ENCODE measurements at regions not wholly inside any gene's neighbourhood (a gene's known extent, or its start where the extent isn't known, plus 50 kb on each side); places are given as distances from the start of the nearest gene placed in this dataset.

GRCh38 chr3:75296858-75297257 is 367.3 kb upstream of the FRG2C start:
- Histone ChIP-seq H3K9ac (no peak overlapping the region), H3K36me3 (replicated peaks in 1 of 2; ENCODE audit: control insufficient read depth in 1 of 2, insufficient read depth in 2 of 2, low read length in 1 of 2) (no peaks in the 10 kb centered on the region), H3K27ac (ENCODE audit: low read depth in 2 of 2, low read length in 1 of 2) (no peak overlapping the region), H3K79me2 (ENCODE audit: insufficient read depth) (no peaks in the 10 kb centered on the region), H3K27me3 (ENCODE audit: insufficient read depth) (no peaks in the 10 kb centered on the region), H4K20me1 (ENCODE audit: insufficient read depth) (no peaks in the 10 kb centered on the region), H3K4me3 (ENCODE audit: low read depth in 2 of 2, low read length in 1 of 2) (no peak overlapping the region), H3F3A (replicated peaks; ENCODE audit: insufficient read depth) (no peaks in the 10 kb centered on the region), H3K4me2 (no peak overlapping the region), H3K4me1 (ENCODE audit: control insufficient read depth in 1 of 2, insufficient read depth in 2 of 2, low read depth in 1 of 2, low read length in 1 of 2) (no peaks in the 10 kb centered on the region; a peak in 1 of 4 replicates), H2AFZ (ENCODE audit: low read depth) (no peak overlapping the region), H3K9me2 (no peaks in the 10 kb centered on the region), H3K9me3 (no peaks in the 10 kb centered on the region)
- ChIA-PET CTCF (interaction anchor here (1.4 kb wide), 1 partner anchor 132 kb away, joined by 4 read pairs; no protein-coding TSS in a partner anchor), POLR2A (no interaction called here)
- TF ChIP-seq FOSL2 (IDR thresholded peaks at IDR 0.05; ENCODE audit: borderline replicate concordance, low read depth) (no peak), USF2 (IDR thresholded peaks at IDR 0.05; ENCODE audit: borderline replicate concordance, low read depth, low read length) (no peak), RXRA (IDR thresholded peaks at IDR 0.05; ENCODE audit: borderline replicate concordance, low read depth) (no peak), EZH2phosphoT487 (IDR thresholded peaks at IDR 0.05; ENCODE audit: borderline replicate concordance, low read depth) (no peak), RAD21 (IDR thresholded peaks at IDR 0.05; ENCODE audit: low read length) (no peak), SIN3A (IDR thresholded peaks at IDR 0.05; ENCODE audit: borderline replicate concordance, low read depth, low read length) (no peak), ZBTB33 (IDR thresholded peaks at IDR 0.05; ENCODE audit: borderline replicate concordance, low read depth) (no peak), ELF1 (IDR thresholded peaks at IDR 0.05) (no peak), NFIC (IDR thresholded peaks at IDR 0.05; ENCODE audit: borderline replicate concordance) (no peak), FOXM1 (IDR thresholded peaks at IDR 0.05; ENCODE audit: low read depth) (no peak), MXI1 (IDR thresholded peaks at IDR 0.05; ENCODE audit: low read depth, low read length) (no peak), IRF3 (IDR thresholded peaks at IDR 0.05; ENCODE audit: low read depth, low read length) (no peak), GABPA (IDR thresholded peaks at IDR 0.05; ENCODE audit: low read depth) (no peak), CHD2 (IDR thresholded peaks at IDR 0.05; ENCODE audit: low read length, partially characterized antibody) (no peak), CTCF (IDR thresholded peaks at IDR 0.05) (no peak), NRF1 (IDR thresholded peaks at IDR 0.05; ENCODE audit: low read depth, low read length) (no peak)
- 47% methylated on average over 3 of the region's 3 CpGs for WGBS (ENCODE audit: low lambda C conversion rate)
- no peak for DNase-seq
